Ovary (tissue), 3 donors: ENCODE measurements at regions not wholly inside any gene's neighbourhood (a gene's known extent, or its start where the extent isn't known, plus 50 kb on each side); places are given as distances from the start of the nearest gene placed in this dataset.

Experiments
- CTCF ChIP-seq, 3 donors: fragments of 450-650 bp in 2 of 3; fragments of 200-600 bp in 1 of 3; IDR thresholded peaks; one replicate each; pipeline versions ENCODE4 v1.5.1 to v1.8.0; 2016 to 2022; ENCODE audit warnings: antibody characterized with exemption in 3 of 3, mild to moderate bottlenecking in 1 of 3
- EP300 ChIP-seq: sonication (generic); formaldehyde crosslinking; IDR thresholded peaks from one replicate; pipeline ENCODE4 v1.6.1; 2017; ENCODE audit warnings: antibody characterized with exemption
- POLR2A ChIP-seq: fragments of 450-650 bp; IDR thresholded peaks from one replicate; pipeline ENCODE4 v1.6.1; 2017; ENCODE audit warnings: antibody characterized with exemption, mild to moderate bottlenecking, moderate library complexity
- donor health status: DM: no; HTN: no; CAD: no.

GRCh38 chr3:107235928-107236315 lies 141.3 kb upstream of the CCDC54 start:
- TF ChIP-seq POLR2A: no peak
- TF ChIP-seq CTCF (IDR thresholded peaks at IDR 0.05): peak; percentile 75 to 94 (median 94)
- TF ChIP-seq EP300: no peak
